Neuronal stem cell (in vitro differentiated cells): ENCODE measurements at regions not wholly inside any gene's neighbourhood (a gene's known extent, or its start where the extent isn't known, plus 50 kb on each side); places are given as distances from the start of the nearest gene placed in this dataset.
A peak's percentile ranks its signal among the peaks of the same experiment; 100 is the strongest.

Experiments used
- DNase-seq: peaks from one replicate; pipeline ENCODE4 v3.0.0-alpha.2; 2013; ENCODE audit warnings: low spot score
- H2AFZ ChIP-seq: one replicate; pipeline ENCODE4 v1.6.1; 2013; ENCODE audit warnings: mild to moderate bottlenecking, low read length, inconsistent platforms
- H2AK5ac ChIP-seq: 2 replicates; pipeline ENCODE4 v1.6.1; 2013; ENCODE audit warnings: low read depth, mild to moderate bottlenecking, inconsistent platforms, low read length, moderate library complexity, mixed read lengths
- H2BK120ac ChIP-seq: 2 replicates; pipeline ENCODE4 v1.6.1; 2013; ENCODE audit warnings: low read depth, mild to moderate bottlenecking, inconsistent platforms, low read length, moderate library complexity, mixed read lengths
- H2BK12ac ChIP-seq: one replicate; pipeline ENCODE4 v1.6.1; 2013; ENCODE audit warnings: low read length, inconsistent platforms
- H2BK15ac ChIP-seq: 2 replicates; pipeline ENCODE4 v1.6.1; 2013; ENCODE audit warnings: mild to moderate bottlenecking, low read length, inconsistent platforms, mixed read lengths
- H2BK5ac ChIP-seq: one replicate; pipeline ENCODE4 v1.6.1; 2013; ENCODE audit warnings: inconsistent platforms, mild to moderate bottlenecking, low read length, moderate library complexity
- H3K14ac ChIP-seq: one replicate; pipeline ENCODE4 v1.6.1; 2013; ENCODE audit warnings: low read length, inconsistent platforms
- H3K18ac ChIP-seq: 2 replicates; pipeline ENCODE4 v1.6.1; 2013; ENCODE audit warnings: low read length, inconsistent platforms
- H3K23ac ChIP-seq: 2 replicates; pipeline ENCODE4 v1.6.1; 2013; ENCODE audit warnings: low read depth, mild to moderate bottlenecking, mixed read lengths, low read length, inconsistent platforms; ENCODE audit not compliant: poor library complexity
- H3K27ac ChIP-seq: replicated peaks from 3 replicates; pipeline ENCODE4 v1.5.1; 2013; ENCODE audit warnings: low read length, inconsistent platforms
- H3K27me3 ChIP-seq, 3 experiments: 2 replicates each; pipeline ENCODE4 v1.6.1; 2013; ENCODE audit warnings: low read length in 3 of 3, mild to moderate bottlenecking in 2 of 3, inconsistent platforms in 1 of 3, low read depth in 1 of 3, mixed read lengths in 1 of 3, moderate library complexity in 1 of 3; ENCODE audit not compliant: control insufficient read depth in 3 of 3, insufficient read depth in 3 of 3
- H3K36me3 ChIP-seq, 2 donors: replicated peaks in 1 of 2; 2 replicates each; pipeline ENCODE4 v1.6.1; 2013; ENCODE audit warnings: low read length in 2 of 2; ENCODE audit not compliant: control insufficient read depth in 2 of 2, insufficient read depth in 2 of 2
- H3K4ac ChIP-seq: 2 replicates; pipeline ENCODE4 v1.6.1; 2013; ENCODE audit warnings: inconsistent platforms, mild to moderate bottlenecking, low read length, moderate library complexity
- H3K4me1 ChIP-seq, 2 donors: 1 replicate in 1 of 2; 2 replicates in 1 of 2; pipeline ENCODE4 v1.6.1; 2013; ENCODE audit warnings: low read length in 2 of 2, low read depth in 1 of 2; ENCODE audit not compliant: control insufficient read depth in 2 of 2, insufficient read depth in 1 of 2
- H3K4me2 ChIP-seq: one replicate; pipeline ENCODE4 v1.6.1; 2013; ENCODE audit warnings: mild to moderate bottlenecking, low read length, inconsistent platforms; ENCODE audit not compliant: insufficient read depth, poor library complexity, severe bottlenecking
- H3K4me3 ChIP-seq, 2 donors: 2 replicates each; pipeline ENCODE4 v1.5.1; 2013; ENCODE audit warnings: low read length in 2 of 2, mild to moderate bottlenecking in 2 of 2, inconsistent platforms in 1 of 2, moderate library complexity in 1 of 2
- H3K79me1 ChIP-seq: one replicate; pipeline ENCODE4 v1.6.1; 2013; ENCODE audit warnings: low read depth, mild to moderate bottlenecking, inconsistent platforms, low read length, moderate library complexity
- H3K9ac ChIP-seq: one replicate; pipeline ENCODE4 v1.6.1; 2013; ENCODE audit warnings: mild to moderate bottlenecking, low read depth, low read length, inconsistent platforms; ENCODE audit not compliant: poor library complexity
- H3K9me3 ChIP-seq, 2 donors: replicated peaks in 1 of 2; 2 replicates each; pipeline versions ENCODE3 to v1.6.1; 2013; ENCODE audit warnings: low read length in 2 of 2, mild to moderate bottlenecking in 2 of 2, inconsistent platforms in 1 of 2, low read depth in 1 of 2, mixed read lengths in 1 of 2, moderate library complexity in 1 of 2; ENCODE audit not compliant: control insufficient read depth in 2 of 2, insufficient read depth in 1 of 2
- H4K8ac ChIP-seq: one replicate; pipeline ENCODE4 v1.6.1; 2013; ENCODE audit warnings: low read depth, mild to moderate bottlenecking, inconsistent platforms, low read length, moderate library complexity
- H4K91ac ChIP-seq: one replicate; pipeline ENCODE4 v1.6.1; 2013; ENCODE audit warnings: low read length, low read depth, mild to moderate bottlenecking, inconsistent platforms; ENCODE audit not compliant: poor library complexity
- WGBS, 2 donors: extraction: QIAGEN DNeasy Blood & Tissue Kit; methylation state at CpG; one replicate each; pipeline ENCODE4 v1.1.7; 2013; ENCODE audit warnings: missing lambda C conversion rate in 2 of 2, mixed read lengths in 1 of 2; ENCODE audit not compliant: insufficient read length in 2 of 2, insufficient replicate concordance in 1 of 2; ENCODE audit errors: extremely low coverage in 2 of 2; 5-methylcytosine and 5-hydroxymethylcytosine counted together

DNA sequence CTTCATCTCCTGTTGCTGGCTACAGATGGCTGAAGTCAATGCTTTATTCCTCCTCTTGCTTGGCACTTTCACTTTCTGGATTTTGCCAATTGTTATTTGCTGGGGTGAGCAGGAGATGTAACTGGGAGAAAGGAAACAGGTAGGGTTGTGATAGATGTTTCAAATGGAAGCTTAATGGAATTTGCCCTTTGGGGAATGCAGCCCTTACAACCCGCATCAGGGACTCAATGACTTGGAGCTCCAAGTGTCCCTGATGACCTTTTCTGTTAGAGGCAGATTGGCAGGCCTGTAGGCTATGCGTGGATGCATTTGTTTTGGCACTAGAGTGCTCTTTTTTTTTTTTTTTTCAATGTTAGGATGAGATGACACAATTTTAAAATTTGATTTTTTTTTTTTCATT is 219.9 kb upstream of the GLRA1 start:
- no peaks in the 10 kb centered on the region for H3K4me1 ChIP-seq
- H3K9me3 ChIP-seq = no peaks in the 10 kb centered on the region
- H3K4ac ChIP-seq = no peak overlapping the region
- H3K79me1 ChIP-seq = no peaks in the 10 kb centered on the region
- H3K9ac ChIP-seq = no peak overlapping the region
- H3K18ac ChIP-seq = no peak overlapping the region
- no peak for DNase-seq
- H2BK12ac ChIP-seq = no peak overlapping the region
- no peak overlapping the region for H4K91ac ChIP-seq
- WGBS, 2 donors = no CpG with 5 or more reads among the region's 2 CpGs
- no peak overlapping the region for H4K8ac ChIP-seq
- no peak overlapping the region for H2BK15ac ChIP-seq
- H3K4me3 ChIP-seq = no peak overlapping the region
- no peak overlapping the region for H3K27ac ChIP-seq
- H2BK5ac ChIP-seq = no peak overlapping the region
- H2AK5ac ChIP-seq = no peak overlapping the region
- no peak overlapping the region for H2BK120ac ChIP-seq
- no peak overlapping the region for H3K23ac ChIP-seq
- no peaks in the 10 kb centered on the region for H3K36me3 ChIP-seq
- no peak overlapping the region for H3K14ac ChIP-seq
- no peak overlapping the region for H3K4me2 ChIP-seq
- H3K27me3 ChIP-seq = no peaks in the 10 kb centered on the region
- no peak overlapping the region for H2AFZ ChIP-seq

GRCh38 chr5:152144030-152144429 is 219.4 kb upstream of the GLRA1 start:
- Histone ChIP-seq H3K9ac (no peak overlapping the region), H3K27ac (no peak overlapping the region), H2AFZ (no peak overlapping the region), H4K91ac (no peak overlapping the region), H2BK15ac (no peak overlapping the region), H3K27me3 (no peaks in the 10 kb centered on the region), H2BK5ac (no peak overlapping the region), H4K8ac (no peak overlapping the region), H3K23ac (no peak overlapping the region), H2BK120ac (no peak overlapping the region), H3K79me1 (no peaks in the 10 kb centered on the region), H2BK12ac (no peak overlapping the region), H3K36me3 (no peaks in the 10 kb centered on the region), H3K4ac (no peak overlapping the region), H3K4me1 (no peaks in the 10 kb centered on the region), H3K4me3 (no peak overlapping the region), H3K9me3 (no peaks in the 10 kb centered on the region), H3K14ac (no peak overlapping the region), H3K4me2 (no peak overlapping the region), H3K18ac (no peak overlapping the region), H2AK5ac (no peak overlapping the region)
- no peak for DNase-seq
- WGBS, 2 donors = no CpG with 5 or more reads among the region's 9 CpGs

DNA sequence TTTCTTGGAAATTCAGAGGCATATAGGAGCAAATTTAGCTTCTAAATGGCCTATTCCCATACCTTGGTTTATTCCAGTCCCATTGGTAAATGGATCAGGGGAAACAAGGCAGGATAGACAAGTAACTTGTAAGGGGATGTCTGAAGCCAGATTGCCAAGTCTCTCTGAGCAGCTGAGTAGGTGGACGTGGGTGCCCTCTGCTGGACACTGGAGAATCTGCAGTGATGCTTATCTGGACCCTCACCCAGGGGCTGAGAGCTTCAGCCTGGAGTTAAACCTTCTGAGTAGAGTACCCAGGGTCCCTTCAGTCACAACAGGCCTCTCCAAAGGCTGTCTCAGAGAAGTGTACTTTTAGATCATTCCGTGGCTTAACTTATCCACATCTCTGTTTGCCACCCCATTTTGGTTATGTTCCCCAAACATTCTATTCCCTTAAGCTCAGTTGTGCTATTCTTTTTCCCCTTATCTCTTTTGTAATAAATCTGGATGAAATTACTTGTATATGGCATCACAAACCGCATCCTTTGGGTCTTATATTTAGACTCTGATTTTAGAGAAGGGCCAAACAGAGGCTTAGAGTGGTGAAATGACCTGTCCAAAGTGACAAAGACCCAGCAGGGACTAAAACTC is 218.3 kb upstream of the GLRA1 start:
- H2BK12ac ChIP-seq = no peak overlapping the region

GRCh38 chr5:152140347-152140746 is 215.7 kb upstream of the GLRA1 start:
- WGBS, 2 donors = no CpG with 5 or more reads among the region's 1 CpG

More for the DNA sequence above, 218.3 kb upstream of the GLRA1 start:
- H2BK120ac ChIP-seq = no peak overlapping the region
- no peak overlapping the region for H2AFZ ChIP-seq
- no peak overlapping the region for H3K9ac ChIP-seq
- no peak overlapping the region for H3K4ac ChIP-seq
- no peaks in the 10 kb centered on the region for H3K4me1 ChIP-seq
- H2AK5ac ChIP-seq = no peak overlapping the region
- WGBS, 2 donors = no CpG with 5 or more reads among the region's 3 CpGs
- no peaks in the 10 kb centered on the region for H3K79me1 ChIP-seq
- no peak overlapping the region for H3K4me2 ChIP-seq
- no peak overlapping the region for H2BK5ac ChIP-seq
- no peaks in the 10 kb centered on the region for H3K27me3 ChIP-seq
- peak; percentile 70 for DNase-seq
- H3K4me3 ChIP-seq = no peak overlapping the region
- H3K27ac ChIP-seq = no peak overlapping the region
- H3K14ac ChIP-seq = no peak overlapping the region
- no peak overlapping the region for H4K8ac ChIP-seq
- H3K18ac ChIP-seq = no peak overlapping the region
- H3K9me3 ChIP-seq = no peaks in the 10 kb centered on the region
- no peak overlapping the region for H4K91ac ChIP-seq
- no peak overlapping the region for H3K23ac ChIP-seq
- H3K36me3 ChIP-seq = no peaks in the 10 kb centered on the region
- H2BK15ac ChIP-seq = no peak overlapping the region

More at GRCh38 chr5:152140347-152140746, 215.7 kb upstream of the GLRA1 start:
- Histone ChIP-seq H3K4me2 (no peak overlapping the region), H4K8ac (no peak overlapping the region), H2AK5ac (no peak overlapping the region), H2AFZ (no peak overlapping the region), H4K91ac (no peak overlapping the region), H2BK15ac (no peak overlapping the region), H3K4me3 (no peak overlapping the region), H3K9ac (no peak overlapping the region), H3K27ac (no peak overlapping the region), H3K9me3 (peaks cover 0 to 2% of the 10 kb centered on the region in 2 donors), H3K23ac (no peak overlapping the region), H2BK120ac (no peak overlapping the region), H3K14ac (no peak overlapping the region), H3K36me3 (no peaks in the 10 kb centered on the region), H2BK12ac (no peak overlapping the region), H3K18ac (no peak overlapping the region), H2BK5ac (no peak overlapping the region), H3K79me1 (no peaks in the 10 kb centered on the region), H3K4ac (no peak overlapping the region), H3K27me3 (no peaks in the 10 kb centered on the region), H3K4me1 (no peaks in the 10 kb centered on the region)
- DNase-seq = no peak
